GM19239 (cell line): ENCODE measurements at regions not wholly inside any gene's neighbourhood (a gene's known extent, or its start where the extent isn't known, plus 50 kb on each side); places are given as distances from the start of the nearest gene placed in this dataset.
"Not testable (repeated sequence)": the region's sequence is repeated elsewhere in the genome, so short reads cannot be mapped to it uniquely, and the experiment has no call there.

ENCODE experiments used
- DNase-seq: peaks from one replicate; pipeline ENCODE4 v3.0.0; 2011; ENCODE audit warnings: low spot score; ENCODE audit not compliant: insufficient read length
- FAIRE-seq: peaks from 2 replicates; lab custom pipeline; 2011; peaks lifted over from hg19 to GRCh38; lab: Jason Lieb, UNC

- FAIRE-seq (no peak), DNase-seq (no peak)
Measured at GRCh38 chr6:134626086-134626485, 308.2 kb upstream of the SGK1 start.

DNA sequence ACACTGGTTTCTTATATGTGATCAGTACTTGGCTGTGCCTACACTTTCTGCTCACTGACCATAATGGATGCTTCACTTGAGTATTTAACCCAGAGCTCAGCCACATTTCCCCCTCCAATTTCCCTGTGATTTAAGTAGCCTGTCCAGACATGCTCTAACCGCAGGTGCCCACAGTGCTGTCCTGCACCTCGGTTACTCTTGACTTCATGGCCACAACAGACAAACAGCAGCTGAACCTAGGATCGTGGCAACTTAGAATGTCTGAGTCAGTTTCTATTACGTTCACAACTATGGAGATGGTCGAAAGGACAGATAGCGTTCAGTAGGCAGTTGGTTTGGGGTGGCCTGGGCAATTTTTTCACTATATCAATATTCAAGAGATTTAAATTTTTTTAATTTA is 306.9 kb upstream of the SGK1 start:
- no peak for DNase-seq
- FAIRE-seq, result no peak

GRCh38 chr6:134623401-134623800 is 305.5 kb upstream of the SGK1 start:
- FAIRE-seq (no peak), DNase-seq (no peak)

- FAIRE-seq, result no peak
- DNase-seq, result no peak
Measured at GRCh38 chr6:134622382-134623173, 304.7 kb upstream of the SGK1 start.

DNA sequence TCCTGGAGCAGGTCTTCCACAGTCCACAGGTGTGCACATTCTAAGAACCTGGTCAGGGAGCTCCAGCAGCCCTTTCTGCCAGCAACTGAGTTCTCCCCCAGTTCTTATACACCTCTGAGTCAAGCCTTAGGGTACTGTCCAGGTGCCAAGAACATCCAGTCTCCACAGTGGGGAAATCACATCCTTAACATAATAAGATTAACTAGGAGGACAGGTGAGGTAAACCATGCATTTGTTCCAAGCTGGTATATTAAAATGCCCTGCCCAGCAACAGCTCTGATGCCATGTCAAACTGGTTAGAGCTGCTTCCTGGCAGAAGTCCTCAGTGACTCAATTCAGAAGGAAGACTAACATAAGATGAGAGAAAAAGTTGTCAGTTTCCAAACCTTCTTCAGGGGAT is 303.9 kb upstream of the SGK1 start:
- DNase-seq, result no peak
- FAIRE-seq, result no peak

DNA sequence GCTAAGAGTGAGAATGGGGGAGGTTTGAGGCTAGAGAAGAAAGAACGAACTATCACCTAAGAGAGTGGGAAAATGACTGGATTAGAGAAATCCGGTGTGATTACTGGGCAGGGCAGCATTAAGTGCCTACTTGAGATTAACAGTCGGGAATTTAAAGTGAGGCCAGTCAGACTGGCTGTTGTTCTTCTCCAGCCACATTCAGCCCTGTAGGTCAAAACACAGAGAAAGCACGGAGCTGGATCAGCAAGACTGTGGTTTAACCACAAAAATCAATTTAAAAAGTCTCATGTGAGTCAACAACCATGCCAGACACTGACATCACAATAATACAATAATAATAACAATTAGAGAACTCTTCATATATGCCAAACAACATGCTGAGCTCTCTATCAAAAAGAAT is 301.9 kb upstream of the SGK1 start:
- FAIRE-seq (no peak), DNase-seq (no peak)

- no peak for FAIRE-seq
- DNase-seq, result no peak
Measured at GRCh38 chr6:134619077-134619476, 301.2 kb upstream of the SGK1 start.

GRCh38 chr6:134614606-134615485 is 296.9 kb upstream of the SGK1 start:
- DNase-seq, result no peak
- FAIRE-seq, result no peak

DNA sequence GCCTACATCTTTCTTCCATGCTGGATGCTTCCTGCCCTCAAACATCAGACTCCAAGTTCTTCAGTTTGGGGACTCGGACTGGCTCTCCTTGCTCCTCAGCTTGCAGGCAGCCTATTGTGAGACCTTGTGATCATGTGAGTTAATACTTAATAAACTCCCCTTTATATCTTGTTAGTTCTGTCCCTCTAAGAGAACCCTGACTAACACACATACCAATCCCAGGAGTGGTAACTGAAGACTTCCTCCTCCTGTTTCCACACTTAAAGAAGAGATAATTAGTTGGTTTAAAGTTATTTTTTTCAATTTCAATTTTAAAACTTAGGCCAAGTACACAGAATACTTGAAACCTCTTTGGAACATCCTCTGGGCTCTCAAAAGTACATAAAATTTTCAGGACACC is 294.2 kb upstream of the SGK1 start:
- not testable (repeated sequence) for FAIRE-seq, DNase-seq

DNA sequence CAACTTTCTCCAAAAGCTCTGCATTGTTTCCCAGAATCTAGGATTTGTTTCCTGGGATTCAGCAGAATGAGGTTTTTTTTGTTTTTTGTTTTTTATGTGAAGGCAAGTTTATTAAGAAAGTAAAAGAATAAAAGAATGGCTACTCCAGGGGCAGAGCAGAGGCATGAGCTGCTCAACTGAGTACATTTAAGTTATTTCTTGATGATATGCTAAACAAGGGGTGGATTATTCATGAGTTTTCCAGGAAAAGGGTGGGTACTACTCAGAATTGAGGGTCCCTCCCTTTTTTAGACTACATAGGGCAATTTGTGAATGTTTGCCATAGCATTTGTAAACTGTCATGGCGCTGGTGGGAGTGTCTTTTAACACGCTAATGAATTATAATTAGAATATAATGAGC is 292.5 kb upstream of the SGK1 start:
- FAIRE-seq, result no peak
- DNase-seq, result no peak

GRCh38 chr6:134609716-134610261 is 291.9 kb upstream of the SGK1 start:
- DNase-seq (no peak), FAIRE-seq (no peak)

DNA sequence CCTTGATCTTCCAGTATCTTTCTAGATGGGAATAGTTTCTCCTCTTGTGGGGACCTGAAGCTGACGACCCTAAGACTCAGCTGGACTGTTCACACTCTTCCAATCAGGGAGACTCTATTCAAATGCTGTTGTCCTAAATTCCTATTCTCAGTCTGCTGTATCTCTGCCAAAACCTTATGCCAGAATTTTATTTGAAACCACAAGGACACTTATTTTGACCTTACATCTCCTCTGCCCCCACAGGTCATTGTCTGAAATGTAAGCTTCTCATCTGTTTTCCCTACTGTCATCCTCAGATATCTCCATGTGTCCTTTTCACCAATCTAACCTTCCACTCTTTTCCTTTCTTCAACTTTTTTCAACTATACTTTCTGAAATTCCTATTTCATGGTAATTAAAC is 289.5 kb upstream of the SGK1 start:
- DNase-seq (no peak), FAIRE-seq (no peak)

GRCh38 chr6:134605034-134605433 is 287.1 kb upstream of the SGK1 start:
- FAIRE-seq, result no peak
- no peak for DNase-seq

- FAIRE-seq, result no peak
- DNase-seq, result no peak
Measured at GRCh38 chr6:134604014-134604676, 286.2 kb upstream of the SGK1 start.

GRCh38 chr6:134603561-134603960 is 285.6 kb upstream of the SGK1 start:
- FAIRE-seq (no peak), DNase-seq (no peak)

- DNase-seq, result no peak
- no peak for FAIRE-seq
Measured at GRCh38 chr6:134602123-134602522, 284.2 kb upstream of the SGK1 start.

DNA sequence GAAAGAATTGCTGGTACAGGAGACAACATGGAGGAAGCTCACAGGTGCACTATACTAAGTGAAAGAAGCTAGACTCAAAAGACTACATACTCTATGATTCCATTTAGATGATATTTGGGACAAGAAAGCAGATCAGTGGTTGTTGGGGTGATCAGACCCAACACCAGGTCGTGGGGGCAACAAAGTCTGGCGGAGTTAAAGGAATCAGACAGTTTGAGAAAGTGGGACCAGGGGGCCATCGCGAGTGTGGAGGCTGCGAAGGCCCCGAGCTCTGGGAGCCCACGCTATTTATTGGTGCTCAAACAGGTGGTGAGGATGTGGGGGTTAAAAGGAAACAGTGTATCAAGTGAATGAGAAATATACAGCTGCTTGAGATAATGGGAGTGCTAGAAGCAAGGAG is 282.8 kb upstream of the SGK1 start:
- FAIRE-seq, result no peak
- no peak for DNase-seq

GRCh38 chr6:134599079-134599478 is 281.2 kb upstream of the SGK1 start:
- DNase-seq, result no peak
- FAIRE-seq, result no peak

DNA sequence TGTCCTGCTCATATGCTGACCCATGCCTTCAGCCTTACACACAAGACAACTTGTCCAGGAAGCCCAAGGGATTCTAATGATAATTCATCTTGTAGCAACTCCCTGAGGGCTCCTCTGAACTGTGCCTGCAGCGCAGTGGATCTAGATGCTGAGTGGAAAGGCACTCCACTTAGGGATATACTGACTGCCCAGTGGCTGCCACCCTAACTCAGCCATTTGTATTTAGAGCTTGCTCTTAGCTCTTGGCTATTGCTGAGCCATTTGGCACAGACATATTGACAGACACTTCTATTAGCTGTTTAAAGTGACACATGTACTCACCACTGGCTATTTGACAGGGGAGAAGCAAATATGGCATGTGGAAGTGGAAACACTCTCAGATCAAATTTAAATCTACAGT is 278.3 kb upstream of the SGK1 start:
- no peak for DNase-seq
- FAIRE-seq, result no peak

GRCh38 chr6:134594881-134595280 is 277.0 kb upstream of the SGK1 start:
- FAIRE-seq (no peak), DNase-seq (no peak)

GRCh38 chr6:134593887-134594286 is 276.0 kb upstream of the SGK1 start:
- DNase-seq (no peak), FAIRE-seq (no peak)
